ENCODE measurements at regions not wholly inside any gene's neighbourhood (a gene's known extent, or its start where the extent isn't known, plus 50 kb on each side); places are given as distances from the start of the nearest gene placed in this dataset.
A peak's percentile ranks its signal among the peaks of the same experiment; 100 is the strongest.

- Histone ChIP-seq H3K9ac (no peak overlapping the region), H3K4me1 (ENCODE audit: insufficient read depth) (peaks cover 11% of the 10 kb centered on the region), H4K20me1 (ENCODE audit: insufficient read depth) (no peaks in the 10 kb centered on the region), H3K27me3 (replicated peaks; ENCODE audit: insufficient read depth) (no peaks in the 10 kb centered on the region), H3K4me2 (ENCODE audit: unreplicated experiment) (no peak overlapping the region), H3K27ac (no peak overlapping the region), H3K36me3 (ENCODE audit: low read depth) (no peaks in the 10 kb centered on the region), H3K79me2 (ENCODE audit: insufficient read depth) (no peaks in the 10 kb centered on the region), H3K9me3 (ENCODE audit: low read depth) (no peaks in the 10 kb centered on the region), H2AFZ (no peak overlapping the region), H3K9me2 (ENCODE audit: insufficient read depth) (no peaks in the 10 kb centered on the region), H3K4me3 (no peak overlapping the region), H3F3A (ENCODE audit: insufficient read depth) (peaks cover 10% of the 10 kb centered on the region; the same call in 1 of the 2 replicates)
- TF ChIP-seq EZH2phosphoT487 (IDR thresholded peaks at IDR 0.05; ENCODE audit: insufficient read depth, low read depth): no peak
- no peak for TF ChIP-seq EZH2 (IDR thresholded peaks at IDR 0.05; ENCODE audit: insufficient read depth, poor library complexity, severe bottlenecking)
- in situ Hi-C loops (cut with MboI): no loop called here
- WGBS, 2 experiments (ENCODE audit: low coverage in 1 of 2, low lambda C conversion rate in 2 of 2, missing lambda C conversion rate in 2 of 2): 95 to 96% methylated on average over 4 of the region's 4 CpGs
- no peak for DNase-seq
These were observed 259.4 kb upstream of the TAS2R1 start for GRCh38 chr5:9889511-9889910.

- no peak for TF ChIP-seq EZH2phosphoT487 (IDR thresholded peaks at IDR 0.05; ENCODE audit: insufficient read depth, low read depth)
- no peak for TF ChIP-seq EZH2 (IDR thresholded peaks at IDR 0.05; ENCODE audit: insufficient read depth, poor library complexity, severe bottlenecking)
- WGBS, 2 experiments (ENCODE audit: low coverage in 1 of 2, low lambda C conversion rate in 2 of 2, missing lambda C conversion rate in 2 of 2): 23 to 25% methylated on average over 3 of the region's 3 CpGs
- H3K9me2 ChIP-seq (ENCODE audit: insufficient read depth): no peaks in the 10 kb centered on the region
- peaks cover 10% of the 10 kb centered on the region; the same call in 1 of the 2 replicates for H3F3A ChIP-seq (ENCODE audit: insufficient read depth)
- peak overlapping the region; percentile 31; the same call in 1 of the 2 replicates for H3K9ac ChIP-seq
- peak overlapping the region; percentile 26 for H3K27ac ChIP-seq
- H3K79me2 ChIP-seq (ENCODE audit: insufficient read depth): no peaks in the 10 kb centered on the region
- H3K4me1 ChIP-seq (ENCODE audit: insufficient read depth): peaks cover 11% of the 10 kb centered on the region
- H3K4me3 ChIP-seq: no peak overlapping the region
- no peaks in the 10 kb centered on the region for H4K20me1 ChIP-seq (ENCODE audit: insufficient read depth)
- H3K36me3 ChIP-seq (ENCODE audit: low read depth): no peaks in the 10 kb centered on the region
- H2AFZ ChIP-seq: no peak overlapping the region
- peak overlapping the region; percentile 47 for H3K4me2 ChIP-seq (ENCODE audit: unreplicated experiment)
- H3K27me3 ChIP-seq (replicated peaks; ENCODE audit: insufficient read depth): no peaks in the 10 kb centered on the region
- in situ Hi-C loops (cut with MboI): no loop called here
- peak; percentile 91 for DNase-seq
- no peaks in the 10 kb centered on the region for H3K9me3 ChIP-seq (ENCODE audit: low read depth)
These were observed 258.4 kb upstream of the TAS2R1 start for GRCh38 chr5:9888501-9888901.

GRCh38 chr5:9885164-9885563 lies 255.0 kb upstream of the TAS2R1 start:
- DNase-seq: no peak
- Histone ChIP-seq H3K9me3 (ENCODE audit: low read depth) (no peaks in the 10 kb centered on the region), H3K4me3 (no peak overlapping the region), H3K27ac (no peak overlapping the region), H3K4me1 (ENCODE audit: insufficient read depth) (peaks cover 11% of the 10 kb centered on the region), H3K9me2 (ENCODE audit: insufficient read depth) (no peaks in the 10 kb centered on the region), H3K4me2 (ENCODE audit: unreplicated experiment) (no peak overlapping the region), H3K9ac (no peak overlapping the region), H2AFZ (no peak overlapping the region), H3K79me2 (ENCODE audit: insufficient read depth) (no peaks in the 10 kb centered on the region), H3F3A (ENCODE audit: insufficient read depth) (peaks cover 10% of the 10 kb centered on the region; the same call in 1 of the 2 replicates), H3K27me3 (replicated peaks; ENCODE audit: insufficient read depth) (no peaks in the 10 kb centered on the region), H4K20me1 (ENCODE audit: insufficient read depth) (no peaks in the 10 kb centered on the region), H3K36me3 (ENCODE audit: low read depth) (no peaks in the 10 kb centered on the region)
- TF ChIP-seq EZH2phosphoT487 (IDR thresholded peaks at IDR 0.05; ENCODE audit: insufficient read depth, low read depth) (no peak), EZH2 (IDR thresholded peaks at IDR 0.05; ENCODE audit: insufficient read depth, poor library complexity, severe bottlenecking) (no peak)
- in situ Hi-C loops (cut with MboI): no loop called here

- no peak overlapping the region for H3K4me2 ChIP-seq (ENCODE audit: unreplicated experiment)
- no peaks in the 10 kb centered on the region for H3K79me2 ChIP-seq (ENCODE audit: insufficient read depth)
- no peaks in the 10 kb centered on the region for H4K20me1 ChIP-seq (ENCODE audit: insufficient read depth)
- no peak overlapping the region for H3K9ac ChIP-seq
- no peaks in the 10 kb centered on the region for H3K36me3 ChIP-seq (ENCODE audit: low read depth)
- H3K9me3 ChIP-seq (ENCODE audit: low read depth): no peaks in the 10 kb centered on the region
- 0 out of 2 replicates have a peak, but pooled peaks cover 9% of the 10 kb centered on the region for H3K27me3 ChIP-seq (replicated peaks; ENCODE audit: insufficient read depth)
- TF ChIP-seq EZH2 (IDR thresholded peaks at IDR 0.05; ENCODE audit: insufficient read depth, poor library complexity, severe bottlenecking) (no peak), EZH2phosphoT487 (IDR thresholded peaks at IDR 0.05; ENCODE audit: insufficient read depth, low read depth) (no peak)
- peaks cover 9% of the 10 kb centered on the region; the same call in 1 of the 2 replicates for H3F3A ChIP-seq (ENCODE audit: insufficient read depth)
- no peak overlapping the region for H3K27ac ChIP-seq
- H3K4me1 ChIP-seq (ENCODE audit: insufficient read depth): peaks cover 9% of the 10 kb centered on the region; the same call in 1 of the 2 replicates
- H3K9me2 ChIP-seq (ENCODE audit: insufficient read depth): no peaks in the 10 kb centered on the region
- in situ Hi-C loops (cut with MboI): no loop called here
- H3K4me3 ChIP-seq: no peak overlapping the region
- WGBS, 2 experiments (ENCODE audit: low coverage in 1 of 2, low lambda C conversion rate in 2 of 2, missing lambda C conversion rate in 2 of 2): 24 to 34% methylated on average over 5 of the region's 5 CpGs
- peak; percentile 61 for DNase-seq
- H2AFZ ChIP-seq: 0 out of 2 replicates have a peak overlapping the region, but pooled peaks have one; percentile 22
These were observed 248.1 kb upstream of the TAS2R1 start for GRCh38 chr5:9878206-9878605.

GRCh38 chr5:9877488-9877887 lies 247.3 kb upstream of the TAS2R1 start:
- TF ChIP-seq EZH2phosphoT487 (IDR thresholded peaks at IDR 0.05; ENCODE audit: insufficient read depth, low read depth) (no peak), EZH2 (IDR thresholded peaks at IDR 0.05; ENCODE audit: insufficient read depth, poor library complexity, severe bottlenecking) (no peak)
- Histone ChIP-seq H3K27me3 (replicated peaks; ENCODE audit: insufficient read depth) (0 out of 2 replicates have a peak, but pooled peaks cover 9% of the 10 kb centered on the region), H3K9ac (no peak overlapping the region), H3K36me3 (ENCODE audit: low read depth) (no peaks in the 10 kb centered on the region), H3F3A (ENCODE audit: insufficient read depth) (peaks cover 9% of the 10 kb centered on the region; the same call in 1 of the 2 replicates), H3K79me2 (ENCODE audit: insufficient read depth) (no peaks in the 10 kb centered on the region), H3K27ac (no peak overlapping the region), H3K9me2 (ENCODE audit: insufficient read depth) (no peaks in the 10 kb centered on the region), H2AFZ (peak overlapping the region; percentile 22; the same call in 1 of the 2 replicates), H3K4me3 (no peak overlapping the region), H3K4me2 (ENCODE audit: unreplicated experiment) (peak overlapping the region; percentile 45), H4K20me1 (ENCODE audit: insufficient read depth) (no peaks in the 10 kb centered on the region), H3K4me1 (ENCODE audit: insufficient read depth) (peaks cover 9% of the 10 kb centered on the region; the same call in 1 of the 2 replicates), H3K9me3 (ENCODE audit: low read depth) (no peaks in the 10 kb centered on the region)
- in situ Hi-C loops (cut with MboI): no loop called here
- peak; percentile 63 for DNase-seq
- 4% methylated on average over 4 of the region's 4 CpGs for WGBS, 2 experiments (ENCODE audit: low coverage in 1 of 2, low lambda C conversion rate in 2 of 2, missing lambda C conversion rate in 2 of 2)

Measured in GM23248 (cell line).